DMS153 treated with DMSO at 0.1 percent for 48 hours (cell line): ENCODE measurements at regions not wholly inside any gene's neighbourhood (a gene's known extent, or its start where the extent isn't known, plus 50 kb on each side); places are given as distances from the start of the nearest gene placed in this dataset.
"Not testable (repeated sequence)": the region's sequence is repeated elsewhere in the genome, so short reads cannot be mapped to it uniquely, and the experiment has no call there.

Source experiments
- DNase-seq: peaks from one replicate; lab custom pipeline; 2025; ENCODE audit not compliant: unreplicated experiment; lab: John Stamatoyannopoulos, UW

- no peak for DNase-seq
Observed at GRCh38 chr21:18114810-18115209, 129.8 kb upstream of the CHODL start.

- DNase-seq = no peak
Observed at GRCh38 chr21:18104802-18105201, 139.8 kb upstream of the CHODL start.

- not testable (repeated sequence) for DNase-seq
Observed at GRCh38 chr21:18096413-18096812, 148.2 kb upstream of the CHODL start.

GRCh38 chr21:18089786-18090185, 154.8 kb upstream of the CHODL start:
- DNase-seq = no peak

- DNase-seq = no peak
Observed at GRCh38 chr21:18070392-18070791, 174.2 kb upstream of the CHODL start.

- no peak for DNase-seq
Observed at GRCh38 chr21:18069875-18070274, 174.8 kb upstream of the CHODL start.

- DNase-seq = no peak
Observed at GRCh38 chr21:18060402-18060801, 184.2 kb upstream of the CHODL start.

DNA sequence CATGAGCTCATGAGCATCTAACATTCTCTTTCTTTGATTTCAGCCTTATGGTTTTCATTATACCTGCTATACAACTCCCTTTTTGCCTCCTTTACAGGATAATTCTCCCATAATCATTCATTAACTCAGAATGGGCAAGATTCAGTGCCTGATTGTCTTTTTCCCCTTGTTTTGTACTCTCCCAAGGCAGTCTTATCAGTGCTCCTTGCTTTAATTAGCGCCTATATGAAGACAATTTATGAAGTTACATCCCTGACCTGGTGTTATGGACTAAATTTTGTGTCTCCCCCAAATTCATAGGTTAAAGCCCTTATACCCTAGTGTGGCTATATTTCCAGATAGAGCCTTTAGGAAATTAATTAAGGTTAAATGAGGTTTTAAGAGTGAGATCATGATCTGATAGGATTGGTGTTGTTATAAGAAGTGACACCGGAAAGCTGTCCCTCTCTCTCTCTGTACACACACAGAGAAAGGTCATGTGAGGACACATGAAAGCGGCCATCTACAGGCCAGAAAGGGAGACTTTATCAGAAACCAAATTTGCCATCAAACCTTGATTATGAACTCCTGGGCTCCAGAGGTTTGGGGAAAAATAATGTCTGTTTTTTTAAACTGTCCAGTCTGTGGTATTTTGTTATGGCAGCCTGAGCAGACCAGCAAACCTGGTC, 185.8 kb upstream of the CHODL start:
- no peak for DNase-seq

DNA sequence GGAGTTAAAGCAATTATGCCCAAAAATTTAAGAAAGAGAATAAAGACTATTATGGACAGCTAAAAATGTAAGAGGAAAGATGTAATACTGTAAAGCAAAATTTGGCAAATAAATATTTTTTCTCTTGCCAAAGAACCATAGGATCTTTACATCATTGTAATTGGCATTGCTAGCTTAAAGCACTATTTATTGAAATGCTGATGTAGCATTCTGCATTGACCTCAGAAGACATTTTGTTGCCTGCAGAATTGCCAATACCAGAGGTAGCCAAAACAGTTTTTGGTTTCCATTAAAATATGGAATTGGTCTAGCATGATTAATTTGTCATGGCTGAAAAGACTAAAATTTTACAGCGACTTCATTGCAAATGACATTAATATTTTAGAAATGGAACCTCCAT, 191.5 kb upstream of the CHODL start:
- no peak for DNase-seq

DNA sequence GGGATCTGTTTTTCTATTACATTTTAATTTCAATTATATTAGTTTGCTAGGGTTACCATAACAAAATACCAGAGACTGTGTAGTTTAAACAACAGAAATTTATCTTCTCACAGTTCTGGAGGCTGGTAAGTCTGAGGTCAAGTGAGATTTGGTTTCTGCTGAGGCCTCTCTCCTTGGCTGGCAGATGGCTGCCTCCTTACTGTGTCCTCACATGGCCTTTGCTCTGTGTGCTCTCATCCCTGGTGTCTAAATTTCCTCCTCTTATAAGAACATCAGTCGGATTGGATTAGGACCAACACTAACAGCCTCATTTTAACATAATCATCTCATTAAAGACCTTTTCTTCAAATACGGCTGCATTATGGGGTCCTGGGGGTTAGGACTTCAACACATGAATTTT, 195.2 kb upstream of the CHODL start:
- DNase-seq = no peak

DNA sequence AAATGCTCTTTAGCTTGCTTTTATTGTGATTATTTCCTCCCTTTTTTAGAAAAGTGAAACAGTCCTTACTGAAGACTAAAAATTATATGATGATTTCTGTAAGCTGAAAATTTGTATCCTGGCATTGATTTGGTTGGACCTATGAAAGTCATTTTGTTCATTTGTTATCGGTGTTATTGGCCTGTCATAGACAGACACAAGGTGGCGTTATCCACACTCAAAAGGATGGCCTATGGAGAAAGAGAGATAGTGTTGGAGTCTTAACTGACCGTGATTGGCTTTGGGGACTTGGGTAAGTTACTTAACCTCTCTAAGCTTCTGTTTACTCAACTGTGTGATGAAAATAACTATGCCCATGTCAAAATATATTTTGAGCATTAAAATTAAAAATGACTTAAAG, 203.6 kb upstream of the CHODL start:
- DNase-seq = no peak

DNA sequence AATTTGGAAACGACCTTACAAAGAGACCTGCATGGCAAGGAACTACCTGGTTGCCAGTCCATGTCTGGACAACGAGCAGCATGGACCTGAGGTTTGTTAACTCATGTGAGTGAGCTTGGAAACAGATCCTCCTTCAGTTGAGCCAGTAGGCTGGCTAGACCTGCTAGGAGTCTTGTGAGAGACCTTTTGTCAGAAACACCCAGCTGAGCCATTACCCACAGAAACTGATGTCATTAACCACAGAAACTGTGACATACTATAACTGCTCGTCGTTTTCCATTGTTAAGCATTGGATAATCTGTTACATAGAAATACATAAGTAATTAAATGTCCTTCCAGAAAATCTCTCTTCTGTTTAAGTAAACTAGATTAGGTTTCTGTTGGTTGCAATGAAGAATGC, 211.1 kb upstream of the C21orf91 start:
- no peak for DNase-seq

- DNase-seq = no peak
Observed at GRCh38 chr21:18026359-18026758, 207.2 kb upstream of the C21orf91 start.

GRCh38 chr21:18023711-18024110, 204.6 kb upstream of the C21orf91 start:
- no peak for DNase-seq

GRCh38 chr21:18023157-18023556, 204.0 kb upstream of the C21orf91 start:
- DNase-seq = no peak

GRCh38 chr21:18007121-18007520, 188.0 kb upstream of the C21orf91 start:
- DNase-seq = no peak

GRCh38 chr21:18006691-18007090, 187.5 kb upstream of the C21orf91 start:
- no peak for DNase-seq

- DNase-seq = no peak
Observed at GRCh38 chr21:18002393-18002792, 183.2 kb upstream of the C21orf91 start.

DNA sequence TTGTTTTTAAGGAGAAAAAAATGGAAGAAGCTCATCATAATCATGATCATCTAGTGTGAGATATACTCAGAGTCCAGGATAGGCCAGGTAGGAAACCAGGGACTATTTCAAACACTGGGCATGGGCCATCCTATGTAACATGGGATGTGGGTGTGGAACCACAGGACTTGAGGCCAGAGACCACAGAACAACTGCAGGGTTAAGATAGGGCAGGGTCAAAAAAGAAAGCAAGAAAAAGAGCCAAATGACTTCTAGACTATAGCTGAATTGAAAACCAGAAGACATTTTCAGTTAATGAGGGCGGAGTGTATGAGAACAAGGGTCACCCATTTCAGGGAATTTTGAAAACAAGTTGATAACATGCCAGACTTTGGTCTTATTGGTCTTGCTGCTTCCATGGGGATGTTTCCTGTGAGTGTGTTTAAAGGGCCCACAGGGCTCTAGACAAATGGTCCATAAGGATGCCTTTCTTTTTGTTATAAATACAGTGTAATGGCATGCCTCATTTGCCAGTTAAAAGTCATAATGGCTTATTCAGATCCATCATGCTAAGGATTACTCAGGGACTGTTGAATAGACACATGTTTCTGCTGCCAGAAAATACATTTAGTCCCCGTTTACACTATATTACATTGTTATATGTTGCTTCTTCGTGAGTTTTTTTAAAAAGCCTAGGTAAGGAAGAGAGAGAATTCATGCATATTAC, 182.0 kb upstream of the C21orf91 start:
- DNase-seq = no peak

GRCh38 chr21:17998599-17998998, 179.4 kb upstream of the C21orf91 start:
- not testable (repeated sequence) for DNase-seq

DNA sequence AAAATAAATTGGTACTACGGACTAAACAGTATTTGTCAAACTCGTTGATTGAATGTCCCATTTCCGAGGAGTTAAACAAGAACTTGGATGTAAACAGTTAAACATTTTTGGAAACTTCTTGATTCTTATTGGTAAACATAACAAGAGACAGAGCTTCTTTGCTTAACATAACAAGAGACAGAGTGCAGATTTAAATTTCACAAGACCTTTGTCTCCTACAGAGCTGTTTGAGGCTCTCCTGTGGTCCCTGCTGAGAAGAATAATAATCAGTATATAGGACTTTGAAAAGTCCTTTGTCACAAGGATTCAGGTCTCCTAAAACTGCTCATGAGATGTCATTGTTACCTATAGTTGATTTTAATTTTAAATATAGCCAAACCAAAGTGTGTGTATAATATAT, 170.6 kb upstream of the C21orf91 start:
- no peak for DNase-seq

DNA sequence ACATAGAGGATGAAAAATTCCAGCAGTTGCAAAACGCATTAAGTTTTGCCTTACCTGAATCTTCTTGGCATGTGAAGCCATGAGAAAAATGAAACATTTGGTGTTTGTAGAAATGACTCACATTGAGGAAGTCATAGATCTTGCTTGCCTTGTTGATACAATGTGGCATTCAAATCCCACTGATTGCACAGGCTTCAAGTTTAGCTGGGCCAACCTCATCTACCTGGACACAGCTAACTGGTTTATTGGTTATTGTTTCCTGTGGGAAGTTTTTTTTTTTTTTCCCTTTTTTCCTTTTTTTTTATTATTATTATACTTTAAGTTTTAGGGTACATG, 168.9 kb upstream of the C21orf91 start:
- DNase-seq = no peak
